ENCODE measurements at regions not wholly inside any gene's neighbourhood (a gene's known extent, or its start where the extent isn't known, plus 50 kb on each side); places are given as distances from the start of the nearest gene placed in this dataset.

GRCh38 chr11:37465221-37465620 is 867.2 kb upstream of the RAG2 start:
- no peaks in the 10 kb centered on the region for H3K27me3 ChIP-seq (ENCODE audit: insufficient read depth, low read length)
- RAD21 ChIA-PET (ENCODE audit: low non-redundant PET in 1 of 2, low total read pairs in 2 of 2, uncharacterized antibody in 2 of 2, unreplicated experiment in 2 of 2): no interaction called here
- H3K9me2 ChIP-seq (ENCODE audit: insufficient read depth): no peaks in the 10 kb centered on the region
- intact Hi-C loops (cut with micrococcal nuclease): no loop called here
- no peak overlapping the region for H2AFZ ChIP-seq (ENCODE audit: low read depth, low read length, poor library complexity, severe bottlenecking)
- H3K79me2 ChIP-seq (ENCODE audit: insufficient read depth, low read length): no peaks in the 10 kb centered on the region
- H3K4me1 ChIP-seq (ENCODE audit: control insufficient read depth in 1 of 2, insufficient read depth in 2 of 2, low read length in 2 of 2): no peaks in the 10 kb centered on the region
- no peak overlapping the region for H3K27ac ChIP-seq (ENCODE audit: low read depth, low read length)
- TF ChIP-seq TCF7L2 (IDR thresholded peaks at IDR 0.05; ENCODE audit: borderline replicate concordance, extremely low read depth, insufficient read depth, insufficient read length) (no peak), YY1 (IDR thresholded peaks at IDR 0.05; ENCODE audit: extremely low read depth, insufficient replicate concordance, low read depth, low read length) (no peak), JUND (IDR thresholded peaks at IDR 0.05) (no peak), ZBTB33 (IDR thresholded peaks at IDR 0.05; ENCODE audit: extremely low read depth, insufficient replicate concordance, low read length) (no peak), RAD21 (IDR thresholded peaks at IDR 0.05; ENCODE audit: low read depth) (no peak), CBX3 (IDR thresholded peaks at IDR 0.05; ENCODE audit: low read depth) (no peak)
- H3K4me3 ChIP-seq (replicated peaks in 1 of 2; ENCODE audit: low read depth in 1 of 2, low read length in 2 of 2): no peak overlapping the region
- POLR2A ChIA-PET: no interaction called here
- no peak for DNase-seq (ENCODE audit: low read depth, low spot score)
- CTCF ChIA-PET: no interaction called here
- no peak overlapping the region for H3K9ac ChIP-seq (ENCODE audit: low read length)
- H3K36me3 ChIP-seq (ENCODE audit: control insufficient read depth in 1 of 2, insufficient read depth in 2 of 2, low read length in 2 of 2): no peaks in the 10 kb centered on the region
- H3K9me3 ChIP-seq (ENCODE audit: control insufficient read depth in 1 of 2, insufficient read depth in 1 of 2, low read depth in 1 of 2, low read length in 2 of 2): peaks cover 3 to 4% of the 10 kb centered on the region in 2 experiments; a peak in 3 of 4 replicates
- ATAC-seq: no peak
- H4K20me1 ChIP-seq (ENCODE audit: insufficient read depth): no peaks in the 10 kb centered on the region
- no peak overlapping the region for H3K4me2 ChIP-seq (ENCODE audit: low read length)
- BruUV-seq (replicated peaks): no TSS peak

DNA sequence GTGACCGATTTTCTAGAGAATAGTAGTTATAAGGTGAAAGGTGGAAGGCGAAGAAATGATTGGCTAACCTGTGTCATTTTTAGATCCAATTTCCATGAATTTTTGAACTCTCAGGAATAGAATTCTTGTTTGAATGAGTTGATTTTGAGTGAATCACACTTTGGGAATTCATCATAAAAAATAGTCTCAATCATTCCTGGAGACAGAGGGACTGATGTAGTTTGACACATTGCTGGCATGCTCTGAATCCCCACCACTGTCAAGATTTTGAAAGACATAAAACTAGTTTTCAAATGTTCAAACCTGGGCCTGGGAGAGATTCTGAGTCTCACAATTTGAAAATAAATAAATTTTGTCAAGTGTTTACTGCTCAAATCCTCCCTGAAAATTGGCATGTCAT is 861.4 kb upstream of the RAG2 start:
- DNase-seq (ENCODE audit: low read depth, low spot score): no peak
- Histone ChIP-seq H2AFZ (ENCODE audit: low read depth, low read length, poor library complexity, severe bottlenecking) (no peak overlapping the region), H3K27me3 (ENCODE audit: insufficient read depth, low read length) (no peaks in the 10 kb centered on the region), H3K9me3 (ENCODE audit: control insufficient read depth in 1 of 2, insufficient read depth in 1 of 2, low read depth in 1 of 2, low read length in 2 of 2) (peaks cover 7 to 20% of the 10 kb centered on the region in 2 experiments; a peak in 2 of 4 replicates), H3K9ac (ENCODE audit: low read length) (no peak overlapping the region), H3K4me2 (ENCODE audit: low read length) (no peak overlapping the region), H3K4me1 (ENCODE audit: control insufficient read depth in 1 of 2, insufficient read depth in 2 of 2, low read length in 2 of 2) (no peaks in the 10 kb centered on the region), H3K9me2 (ENCODE audit: insufficient read depth) (no peaks in the 10 kb centered on the region), H3K79me2 (ENCODE audit: insufficient read depth, low read length) (no peaks in the 10 kb centered on the region), H3K4me3 (replicated peaks in 1 of 2; ENCODE audit: low read depth in 1 of 2, low read length in 2 of 2) (no peak overlapping the region), H3K36me3 (ENCODE audit: control insufficient read depth in 1 of 2, insufficient read depth in 2 of 2, low read length in 2 of 2) (no peaks in the 10 kb centered on the region), H3K27ac (ENCODE audit: low read depth, low read length) (no peak overlapping the region), H4K20me1 (ENCODE audit: insufficient read depth) (no peaks in the 10 kb centered on the region)
- no TSS peak for BruUV-seq (replicated peaks)
- CTCF ChIA-PET: no interaction called here
- RAD21 ChIA-PET (ENCODE audit: low non-redundant PET in 1 of 2, low total read pairs in 2 of 2, uncharacterized antibody in 2 of 2, unreplicated experiment in 2 of 2): no interaction called here
- no peak for ATAC-seq
- intact Hi-C loops (cut with micrococcal nuclease): no loop called here
- POLR2A ChIA-PET: no interaction called here
- TF ChIP-seq ZBTB33 (IDR thresholded peaks at IDR 0.05; ENCODE audit: extremely low read depth, insufficient replicate concordance, low read length) (no peak), SIN3A (IDR thresholded peaks at IDR 0.05; ENCODE audit: low read depth) (no peak), RAD21 (IDR thresholded peaks at IDR 0.05; ENCODE audit: low read depth) (no peak), JUND (IDR thresholded peaks at IDR 0.05) (no peak), EZH2phosphoT487 (IDR thresholded peaks at IDR 0.05; ENCODE audit: borderline replicate concordance) (no peak)
- TF ChIP-seq, protein P1, sequence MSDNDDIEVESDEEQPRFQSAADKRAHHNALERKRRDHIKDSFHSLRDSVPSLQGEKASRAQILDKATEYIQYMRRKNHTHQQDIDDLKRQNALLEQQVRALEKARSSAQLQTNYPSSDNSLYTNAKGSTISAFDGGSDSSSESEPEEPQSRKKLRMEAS (IDR thresholded peaks at IDR 0.05): no peak
